ENCODE measurements at regions not wholly inside any gene's neighbourhood (a gene's known extent, or its start where the extent isn't known, plus 50 kb on each side); places are given as distances from the start of the nearest gene placed in this dataset.

- no TSS peak for BruUV-seq (replicated peaks)
- no peaks in the 10 kb centered on the region for H3K79me2 ChIP-seq (ENCODE audit: insufficient read depth, low read length)
- peak overlapping the region in 1 of 2 experiments; percentile 6; a peak in 1 of 4 replicates for H3K4me3 ChIP-seq (replicated peaks in 1 of 2; ENCODE audit: low read depth in 1 of 2, low read length in 2 of 2)
- no peaks in the 10 kb centered on the region for H3K9me3 ChIP-seq (ENCODE audit: control insufficient read depth in 1 of 2, insufficient read depth in 1 of 2, low read depth in 1 of 2, low read length in 2 of 2)
- ATAC-seq = no peak
- H3K27me3 ChIP-seq (ENCODE audit: insufficient read depth, low read length) = no peaks in the 10 kb centered on the region
- peaks cover 3 to 19% of the 10 kb centered on the region in 2 experiments; a peak in 3 of 4 replicates for H3K4me1 ChIP-seq (ENCODE audit: control insufficient read depth in 1 of 2, insufficient read depth in 2 of 2, low read length in 2 of 2)
- H3K27ac ChIP-seq (ENCODE audit: low read depth, low read length) = no peak overlapping the region
- no peak overlapping the region for H3K9ac ChIP-seq (ENCODE audit: low read length)
- no peak for TF ChIP-seq ZFX (IDR thresholded peaks at IDR 0.05)
- no peak for TF ChIP-seq RAD21 (IDR thresholded peaks at IDR 0.05; ENCODE audit: low read depth)
- no peak for TF ChIP-seq SP1 (IDR thresholded peaks at IDR 0.05; ENCODE audit: low read depth)
- no peak for DNase-seq (ENCODE audit: low read depth, low spot score)
- peak overlapping the region; percentile 65 for H3K4me2 ChIP-seq (ENCODE audit: low read length)
- RAD21 ChIA-PET (ENCODE audit: low non-redundant PET in 1 of 2, low total read pairs in 2 of 2, uncharacterized antibody in 2 of 2, unreplicated experiment in 2 of 2) = no interaction called here
- no peaks in the 10 kb centered on the region for H3K36me3 ChIP-seq (ENCODE audit: control insufficient read depth in 1 of 2, insufficient read depth in 2 of 2, low read length in 2 of 2)
- intact Hi-C loops (cut with micrococcal nuclease) = no loop called here
- no peaks in the 10 kb centered on the region for H3K9me2 ChIP-seq (ENCODE audit: insufficient read depth)
- POLR2A ChIA-PET = no interaction called here
- H4K20me1 ChIP-seq (ENCODE audit: insufficient read depth) = no peaks in the 10 kb centered on the region
- H2AFZ ChIP-seq (ENCODE audit: low read depth, low read length, poor library complexity, severe bottlenecking) = peak overlapping the region; percentile 2
- CTCF ChIA-PET = no interaction called here
Measured at GRCh38 chr2:196587056-196587455, 52.5 kb upstream of the CCDC150 start.

DNA sequence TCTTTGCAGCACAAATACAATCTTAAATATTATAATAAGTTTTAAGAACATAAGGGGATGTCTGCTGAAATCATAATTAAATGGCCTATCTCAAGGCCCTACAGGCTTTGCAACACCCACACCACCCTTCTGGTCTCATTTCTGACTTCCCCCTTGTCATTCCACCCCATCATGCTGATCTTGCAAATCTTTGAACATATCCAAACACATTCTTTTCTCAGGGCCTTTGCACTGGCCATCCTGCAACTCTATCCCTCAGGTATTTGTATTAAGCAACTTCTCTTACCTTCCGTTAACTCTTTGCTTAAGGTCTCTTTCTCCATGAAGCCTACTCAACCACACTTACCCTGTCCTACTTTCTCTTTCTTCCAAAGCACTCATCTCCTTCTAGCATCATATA lies 51.8 kb upstream of the CCDC150 start:
- Histone ChIP-seq H3K79me2 (ENCODE audit: insufficient read depth, low read length) (no peaks in the 10 kb centered on the region), H3K9ac (ENCODE audit: low read length) (no peak overlapping the region), H3K27ac (ENCODE audit: low read depth, low read length) (no peak overlapping the region), H4K20me1 (ENCODE audit: insufficient read depth) (no peaks in the 10 kb centered on the region), H3K27me3 (ENCODE audit: insufficient read depth, low read length) (no peaks in the 10 kb centered on the region), H3K4me1 (ENCODE audit: control insufficient read depth in 1 of 2, insufficient read depth in 2 of 2, low read length in 2 of 2) (peaks cover 5 to 23% of the 10 kb centered on the region in 2 experiments; a peak in 3 of 4 replicates), H3K4me3 (replicated peaks in 1 of 2; ENCODE audit: low read depth in 1 of 2, low read length in 2 of 2) (no peak overlapping the region), H3K9me2 (ENCODE audit: insufficient read depth) (no peaks in the 10 kb centered on the region), H3K36me3 (ENCODE audit: control insufficient read depth in 1 of 2, insufficient read depth in 2 of 2, low read length in 2 of 2) (no peaks in the 10 kb centered on the region), H2AFZ (ENCODE audit: low read depth, low read length, poor library complexity, severe bottlenecking) (no peak overlapping the region), H3K4me2 (ENCODE audit: low read length) (no peak overlapping the region), H3K9me3 (ENCODE audit: control insufficient read depth in 1 of 2, insufficient read depth in 1 of 2, low read depth in 1 of 2, low read length in 2 of 2) (no peaks in the 10 kb centered on the region)
- POLR2A ChIA-PET = no interaction called here
- RAD21 ChIA-PET (ENCODE audit: low non-redundant PET in 1 of 2, low total read pairs in 2 of 2, uncharacterized antibody in 2 of 2, unreplicated experiment in 2 of 2) = no interaction called here
- no peak for DNase-seq (ENCODE audit: low read depth, low spot score)
- CTCF ChIA-PET = no interaction called here
- no peak for ATAC-seq
- intact Hi-C loops (cut with micrococcal nuclease) = no loop called here
- TF ChIP-seq, protein P1, sequence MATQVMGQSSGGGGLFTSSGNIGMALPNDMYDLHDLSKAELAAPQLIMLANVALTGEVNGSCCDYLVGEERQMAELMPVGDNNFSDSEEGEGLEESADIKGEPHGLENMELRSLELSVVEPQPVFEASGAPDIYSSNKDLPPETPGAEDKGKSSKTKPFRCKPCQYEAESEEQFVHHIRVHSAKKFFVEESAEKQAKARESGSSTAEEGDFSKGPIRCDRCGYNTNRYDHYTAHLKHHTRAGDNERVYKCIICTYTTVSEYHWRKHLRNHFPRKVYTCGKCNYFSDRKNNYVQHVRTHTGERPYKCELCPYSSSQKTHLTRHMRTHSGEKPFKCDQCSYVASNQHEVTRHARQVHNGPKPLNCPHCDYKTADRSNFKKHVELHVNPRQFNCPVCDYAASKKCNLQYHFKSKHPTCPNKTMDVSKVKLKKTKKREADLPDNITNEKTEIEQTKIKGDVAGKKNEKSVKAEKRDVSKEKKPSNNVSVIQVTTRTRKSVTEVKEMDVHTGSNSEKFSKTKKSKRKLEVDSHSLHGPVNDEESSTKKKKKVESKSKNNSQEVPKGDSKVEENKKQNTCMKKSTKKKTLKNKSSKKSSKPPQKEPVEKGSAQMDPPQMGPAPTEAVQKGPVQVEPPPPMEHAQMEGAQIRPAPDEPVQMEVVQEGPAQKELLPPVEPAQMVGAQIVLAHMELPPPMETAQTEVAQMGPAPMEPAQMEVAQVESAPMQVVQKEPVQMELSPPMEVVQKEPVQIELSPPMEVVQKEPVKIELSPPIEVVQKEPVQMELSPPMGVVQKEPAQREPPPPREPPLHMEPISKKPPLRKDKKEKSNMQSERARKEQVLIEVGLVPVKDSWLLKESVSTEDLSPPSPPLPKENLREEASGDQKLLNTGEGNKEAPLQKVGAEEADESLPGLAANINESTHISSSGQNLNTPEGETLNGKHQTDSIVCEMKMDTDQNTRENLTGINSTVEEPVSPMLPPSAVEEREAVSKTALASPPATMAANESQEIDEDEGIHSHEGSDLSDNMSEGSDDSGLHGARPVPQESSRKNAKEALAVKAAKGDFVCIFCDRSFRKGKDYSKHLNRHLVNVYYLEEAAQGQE (IDR thresholded peaks at IDR 0.05; ENCODE audit: low read depth) = no peak
- TF ChIP-seq SIN3A (IDR thresholded peaks at IDR 0.05; ENCODE audit: low read depth) = no peak
- no TSS peak for BruUV-seq (replicated peaks)

Data from HCT116 (cell line).